HG02798 (cell line): ENCODE measurements at regions not wholly inside any gene's neighbourhood (a gene's known extent, or its start where the extent isn't known, plus 50 kb on each side); places are given as distances from the start of the nearest gene placed in this dataset.
"Not testable (repeated sequence)": the region's sequence is repeated elsewhere in the genome, so short reads cannot be mapped to it uniquely, and the experiment has no call there.

Experiments
- ATAC-seq: cut with Tn5 transposase; IDR thresholded peaks from one replicate; pipeline ENCODE4 v1.9.1; 2021; ENCODE audit warnings: mild to moderate bottlenecking; ENCODE audit not compliant: unreplicated experiment, poor library complexity

DNA sequence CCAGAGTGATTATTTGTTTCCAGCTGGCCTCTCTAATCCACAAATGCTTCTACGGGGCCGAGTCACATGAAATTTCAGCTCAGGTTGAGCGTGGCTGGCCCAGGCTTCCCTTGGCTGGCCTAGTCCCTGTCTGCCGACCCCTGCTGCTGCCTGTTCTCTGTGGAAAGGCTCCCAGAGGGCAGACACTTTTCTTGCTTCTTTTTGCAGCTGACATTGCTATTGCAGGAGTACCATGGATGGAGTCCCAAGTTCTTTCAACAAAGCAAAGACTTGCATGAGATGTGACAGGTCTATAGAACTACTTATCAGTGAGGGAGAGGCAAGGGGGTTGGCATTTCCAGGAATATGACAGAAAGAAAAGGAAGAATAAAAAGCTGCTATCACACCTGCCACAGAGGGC is 287.4 kb upstream of the ARRDC3 start:
- ATAC-seq = no peak

DNA sequence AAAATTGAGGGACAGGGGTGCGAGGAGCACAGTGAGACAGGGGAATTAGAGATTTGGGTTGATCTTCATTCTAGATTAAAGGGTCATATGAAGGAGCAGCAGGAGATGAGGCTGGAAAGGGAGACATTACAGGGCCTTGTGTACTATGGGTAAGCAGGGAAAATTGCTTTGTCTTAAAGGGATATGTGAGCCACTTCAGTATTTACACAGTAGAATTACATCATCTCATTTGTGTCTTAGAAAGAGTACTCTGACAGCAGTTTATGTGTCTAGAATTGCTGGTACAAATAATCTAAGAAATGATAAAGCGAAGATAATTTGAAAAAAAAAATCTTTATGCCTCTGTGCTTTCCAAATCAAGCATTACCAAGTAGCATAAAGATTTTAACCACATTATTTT is 287.0 kb upstream of the ARRDC3 start:
- no peak for ATAC-seq

DNA sequence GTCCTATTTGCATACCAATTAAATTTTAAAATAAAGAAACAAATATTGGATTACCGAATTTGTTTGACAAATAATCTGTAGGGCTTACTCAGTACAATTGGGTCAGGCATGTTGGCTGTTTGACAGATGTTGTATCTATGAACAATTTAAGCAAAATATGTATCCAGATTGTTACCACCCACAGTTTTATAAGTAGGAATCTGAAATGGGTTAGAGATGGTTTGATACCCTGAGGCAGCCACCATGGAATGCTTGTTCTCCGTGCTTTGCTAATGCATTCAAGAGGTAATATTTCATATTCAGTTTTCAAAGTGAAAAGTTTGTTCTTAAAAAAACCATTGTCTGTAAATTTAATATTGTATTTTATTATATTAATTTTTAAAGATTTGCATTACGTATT is 285.1 kb upstream of the ARRDC3 start:
- ATAC-seq = no peak

DNA sequence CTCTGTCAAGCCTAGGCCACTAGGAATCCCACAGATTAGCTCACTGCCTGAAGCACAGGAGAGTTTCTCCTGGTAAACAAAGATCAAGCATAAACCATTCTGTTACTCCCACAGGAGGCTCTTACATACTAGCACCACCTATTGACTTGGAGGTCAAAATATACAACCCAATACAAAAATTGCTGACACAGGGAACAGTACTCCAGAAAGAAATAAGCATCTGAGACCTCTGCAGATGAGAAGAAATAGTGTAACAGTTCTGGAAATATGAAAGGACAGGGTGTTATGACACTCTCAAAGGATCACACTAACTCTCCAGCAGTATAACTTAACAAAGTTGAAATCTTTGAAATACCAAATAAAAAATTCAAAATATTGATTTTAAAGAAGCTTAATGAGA is 269.6 kb upstream of the ARRDC3 start:
- no peak for ATAC-seq

DNA sequence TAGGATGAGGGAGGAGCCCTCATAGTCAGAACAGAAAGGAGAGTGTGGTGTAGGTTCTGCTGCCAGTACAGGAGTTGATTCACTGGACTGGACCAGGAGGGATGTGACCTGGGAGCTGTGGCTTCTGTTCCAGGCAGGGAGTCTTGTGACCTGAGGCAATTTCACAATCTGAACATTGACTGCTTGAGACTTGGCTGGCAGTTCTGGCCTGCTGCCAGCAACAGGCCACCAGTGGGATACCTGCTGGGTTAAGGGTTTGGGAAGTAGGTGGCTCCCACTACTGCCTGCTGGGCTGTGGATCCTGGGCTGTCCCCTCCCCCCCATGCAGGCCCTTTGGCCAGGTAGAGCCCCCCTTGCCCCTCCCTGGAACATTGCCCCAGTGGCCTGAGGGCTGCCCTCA is 268.6 kb upstream of the ARRDC3 start:
- no peak for ATAC-seq

DNA sequence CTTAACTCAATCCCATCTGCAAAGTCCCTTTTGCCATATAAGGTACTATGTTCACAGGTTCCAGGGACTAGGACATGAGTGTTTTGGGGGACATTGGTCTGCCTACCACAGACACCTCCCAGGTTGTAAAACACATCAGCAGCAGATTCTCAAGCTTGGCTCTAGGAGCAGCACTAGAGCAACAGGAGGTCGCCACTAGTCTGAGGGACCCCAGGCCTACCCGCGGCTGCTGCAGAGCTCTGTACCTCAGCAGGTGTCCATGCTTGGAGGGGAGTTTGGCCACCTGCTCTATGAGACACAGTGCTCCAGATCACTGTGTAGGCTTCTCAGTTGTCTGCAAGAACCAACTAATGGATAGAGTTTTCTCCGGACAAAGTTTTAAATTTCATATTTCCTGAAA is 262.2 kb upstream of the ARRDC3 start:
- ATAC-seq = no peak

DNA sequence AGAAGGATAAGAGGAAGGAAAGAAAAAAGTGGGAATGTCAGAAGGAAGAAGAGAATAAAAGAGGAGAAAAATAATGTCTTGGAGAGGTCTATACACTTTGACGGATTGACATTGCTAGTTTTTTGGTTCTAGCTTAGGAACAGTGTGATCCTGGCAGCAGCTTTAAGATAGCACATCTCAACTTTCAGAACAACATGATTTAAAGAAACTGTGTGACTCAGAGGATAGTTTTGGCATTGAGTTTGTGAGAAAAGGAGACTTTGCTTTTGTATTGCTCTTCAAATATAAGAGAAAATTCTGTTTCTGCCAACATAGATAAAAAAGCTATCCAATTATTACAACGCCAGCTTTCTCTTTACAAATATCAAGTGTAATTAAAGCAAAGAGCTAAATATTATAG is 260.7 kb upstream of the ARRDC3 start:
- no peak for ATAC-seq

DNA sequence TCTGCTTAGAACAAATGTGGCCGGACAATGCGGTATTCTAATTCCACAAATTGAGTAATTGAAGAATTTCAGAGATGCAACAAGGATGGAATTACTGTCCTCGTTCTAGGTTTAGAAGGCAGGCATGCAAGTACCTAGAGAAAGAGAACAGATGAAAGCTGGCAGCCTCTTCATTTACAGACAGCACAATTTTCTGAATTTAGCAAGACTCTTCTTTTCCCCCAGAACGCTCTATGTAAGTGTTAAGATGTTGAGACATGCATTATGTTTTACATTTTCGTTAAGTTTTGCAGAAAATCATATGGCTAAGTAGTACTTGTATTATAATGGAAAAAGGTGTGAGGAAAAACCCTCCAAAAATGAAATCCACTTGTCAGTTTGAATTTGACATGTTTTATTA is 259.5 kb upstream of the ARRDC3 start:
- no peak for ATAC-seq

DNA sequence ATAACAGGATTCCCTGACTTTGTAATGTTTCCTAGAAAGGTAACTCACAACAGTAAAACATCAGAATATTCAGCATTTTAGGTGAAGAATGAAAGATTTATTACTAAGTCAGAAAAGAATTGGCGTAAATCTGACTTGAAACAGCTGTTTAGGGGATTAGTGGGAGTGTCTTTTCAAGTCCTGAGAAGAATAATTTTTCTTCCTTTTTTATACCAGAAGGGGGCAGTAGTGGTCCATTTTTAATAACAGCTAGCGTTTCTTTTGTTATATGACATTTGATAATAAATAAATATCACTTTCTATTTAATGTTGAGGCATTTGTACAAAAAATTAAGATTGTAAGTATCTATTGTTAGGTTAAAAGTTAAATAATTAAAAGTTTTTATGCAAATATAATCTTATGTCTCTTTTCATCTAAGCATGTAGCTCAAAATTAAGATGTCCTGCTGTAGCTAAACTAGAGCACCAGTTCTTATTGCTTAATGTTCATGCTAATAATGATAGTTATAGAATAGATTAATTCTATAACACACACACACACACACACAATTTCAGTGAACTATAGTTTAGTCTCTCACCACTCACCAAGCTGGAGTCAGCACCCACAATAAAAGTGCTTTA is 258.7 kb upstream of the ARRDC3 start:
- peak; percentile 66 for ATAC-seq

DNA sequence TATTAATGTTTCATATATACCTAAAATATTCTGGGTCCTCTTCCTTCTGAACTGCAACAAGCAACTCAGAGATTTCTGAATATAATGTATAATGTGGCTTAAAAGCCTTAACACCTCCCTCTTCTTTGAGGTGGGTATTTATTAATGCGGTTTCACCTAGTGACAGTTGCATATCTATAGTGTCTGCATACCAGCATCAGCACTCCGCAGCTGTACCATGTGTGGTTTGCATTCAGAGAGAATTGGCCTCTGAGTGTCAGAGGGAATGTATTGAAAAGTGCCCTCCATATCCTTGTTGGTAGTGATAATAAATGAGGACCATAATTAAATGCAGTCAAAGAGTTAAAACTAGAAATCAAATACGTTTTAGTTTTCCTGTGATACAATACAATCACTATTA is 256.6 kb upstream of the ARRDC3 start:
- ATAC-seq = no peak

DNA sequence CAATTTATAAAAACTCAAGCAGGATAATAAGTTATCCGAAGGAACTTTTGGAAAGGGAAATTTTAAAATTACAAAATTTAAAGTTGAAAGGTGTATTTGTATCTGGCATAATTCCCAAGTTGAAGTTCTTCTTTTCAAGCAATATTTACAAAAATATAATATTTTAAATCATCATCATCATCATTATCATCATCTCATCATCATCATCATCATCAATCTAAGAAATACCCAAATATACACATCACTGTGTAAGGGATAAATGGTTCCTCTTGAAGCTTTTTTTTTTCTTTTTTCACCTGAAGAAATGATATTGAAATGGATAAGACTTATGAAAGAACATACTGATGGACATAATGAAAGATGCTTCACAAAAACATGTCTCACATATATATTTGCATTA is 254.9 kb upstream of the ARRDC3 start:
- no peak for ATAC-seq

DNA sequence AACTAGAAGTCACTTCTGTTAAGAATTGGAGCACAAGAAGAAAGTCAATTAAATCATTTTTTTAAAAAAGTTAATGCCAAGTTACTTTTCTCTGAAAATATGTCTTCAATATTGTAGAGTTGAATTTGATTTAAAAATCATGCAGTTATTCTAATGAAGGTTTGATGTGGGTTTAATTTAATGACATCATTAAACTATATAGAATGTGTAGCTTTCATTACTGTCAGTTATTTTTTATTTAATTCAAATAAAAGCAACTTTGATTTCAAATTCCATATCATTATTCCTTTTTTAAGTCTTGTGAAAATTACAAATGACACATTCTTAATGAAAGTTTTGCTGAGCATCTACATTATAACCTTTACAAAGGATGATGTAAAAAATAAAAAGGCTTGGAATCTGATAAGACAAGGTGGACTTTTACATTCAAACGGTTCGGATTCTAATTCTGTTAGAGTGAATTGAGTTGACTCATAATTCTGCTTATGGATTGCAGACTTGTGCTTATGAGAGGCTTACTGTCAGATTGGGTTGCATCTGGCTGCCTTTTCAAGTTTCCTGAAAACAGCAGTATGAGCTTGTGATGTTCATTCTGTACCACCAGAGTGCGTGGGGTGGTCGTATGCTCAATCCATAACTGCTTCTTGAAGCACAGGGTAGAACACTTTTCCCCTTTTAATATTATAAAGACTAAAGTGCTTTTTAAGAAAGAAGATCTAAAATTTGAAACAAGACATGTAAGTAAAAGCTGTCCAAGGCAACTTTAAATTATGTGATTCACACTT is 253.0 kb upstream of the ARRDC3 start:
- no peak for ATAC-seq

DNA sequence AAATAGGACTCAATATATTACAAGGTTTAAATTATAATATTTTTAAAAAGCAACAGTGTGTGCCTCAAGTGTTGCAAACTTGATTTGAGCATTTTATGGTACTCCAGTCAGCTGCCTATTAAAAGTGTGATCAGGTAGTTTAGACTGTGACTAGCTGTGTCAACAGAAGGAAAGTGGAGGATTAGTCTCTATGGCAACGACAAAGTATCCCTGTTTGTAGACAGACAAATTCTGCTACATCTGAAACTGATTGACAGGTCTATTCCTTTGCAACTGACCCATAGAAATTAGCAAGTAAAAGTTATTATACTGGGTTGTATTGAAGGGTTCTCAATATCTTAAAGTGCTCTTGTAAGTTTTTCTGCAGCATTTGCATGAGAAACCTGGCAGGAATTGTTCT is 249.8 kb upstream of the ARRDC3 start:
- no peak for ATAC-seq

DNA sequence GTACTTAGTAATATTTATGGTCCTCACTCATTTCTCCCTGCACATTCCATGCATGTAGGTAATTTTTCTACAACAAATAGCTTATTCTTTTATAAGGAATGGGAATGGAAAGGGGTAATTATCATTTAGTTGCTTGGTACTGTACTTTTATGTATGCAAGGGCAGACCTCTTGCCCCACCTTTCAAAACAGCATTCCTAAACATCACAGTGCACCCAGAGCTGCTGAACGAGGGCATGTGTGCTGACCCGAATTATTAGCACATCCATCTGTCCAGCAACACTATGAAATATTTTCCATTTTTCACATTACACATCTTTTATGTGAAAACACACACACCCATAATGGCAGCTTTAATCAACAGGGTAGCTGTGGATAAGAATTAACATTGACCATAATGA is 228.6 kb upstream of the ARRDC3 start:
- ATAC-seq = no peak

DNA sequence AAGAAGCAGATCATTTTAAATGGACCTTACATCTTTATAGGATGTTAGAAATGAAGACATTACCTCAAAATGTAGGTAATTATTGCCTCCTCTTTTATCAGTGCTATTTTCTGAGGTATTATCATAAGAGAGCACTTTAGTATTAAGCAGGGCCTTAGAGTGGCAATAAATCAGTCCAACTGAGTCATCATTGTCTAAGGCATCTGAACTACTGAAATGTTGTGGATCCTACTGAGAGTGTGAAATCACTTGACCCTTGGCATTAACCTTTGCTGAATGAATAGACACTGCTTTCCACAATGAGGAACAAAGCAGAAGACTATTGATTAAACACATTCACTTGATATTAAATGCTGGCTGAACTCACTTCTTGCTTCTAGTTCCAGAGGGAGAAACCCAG is 224.6 kb upstream of the ARRDC3 start:
- ATAC-seq = no peak

DNA sequence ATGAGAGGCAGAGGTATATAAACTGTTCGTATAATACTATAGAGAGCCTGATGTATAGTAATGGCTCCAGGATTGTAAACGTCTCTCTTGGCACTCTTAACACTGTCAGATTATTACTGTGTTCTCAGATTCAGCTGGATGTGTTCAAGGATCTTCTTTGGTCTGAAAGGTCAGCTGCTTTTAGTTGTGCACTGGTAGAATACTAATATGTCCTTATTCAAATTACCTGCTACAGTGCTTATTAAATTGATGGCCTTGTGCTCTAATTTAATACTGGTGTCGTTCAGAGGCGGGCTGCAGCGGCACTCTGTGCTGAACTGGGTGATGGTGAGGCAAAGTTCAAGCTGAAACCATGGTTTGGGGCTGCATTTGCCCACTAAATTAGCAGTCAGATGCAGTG is 216.7 kb upstream of the ARRDC3 start:
- ATAC-seq = no peak

DNA sequence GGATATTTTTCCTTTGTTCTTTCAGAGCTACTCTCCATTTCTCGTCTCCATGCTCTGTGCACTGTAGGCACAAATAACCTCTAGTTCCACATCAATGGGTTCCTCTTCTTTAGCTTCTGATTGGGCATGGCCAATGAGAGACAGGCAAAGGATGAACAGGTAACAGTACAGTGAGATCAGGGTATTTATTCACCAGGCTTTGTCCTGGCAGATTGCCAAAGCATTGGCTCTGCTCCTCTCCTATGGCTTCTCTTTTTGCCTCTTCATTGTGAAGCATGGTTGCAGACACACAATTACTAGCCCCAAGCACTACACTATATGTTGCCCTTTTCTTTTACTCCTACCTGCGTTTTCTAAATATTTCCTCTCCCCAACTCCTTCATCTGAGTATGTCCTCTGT is 215.1 kb upstream of the ARRDC3 start:
- no peak for ATAC-seq

DNA sequence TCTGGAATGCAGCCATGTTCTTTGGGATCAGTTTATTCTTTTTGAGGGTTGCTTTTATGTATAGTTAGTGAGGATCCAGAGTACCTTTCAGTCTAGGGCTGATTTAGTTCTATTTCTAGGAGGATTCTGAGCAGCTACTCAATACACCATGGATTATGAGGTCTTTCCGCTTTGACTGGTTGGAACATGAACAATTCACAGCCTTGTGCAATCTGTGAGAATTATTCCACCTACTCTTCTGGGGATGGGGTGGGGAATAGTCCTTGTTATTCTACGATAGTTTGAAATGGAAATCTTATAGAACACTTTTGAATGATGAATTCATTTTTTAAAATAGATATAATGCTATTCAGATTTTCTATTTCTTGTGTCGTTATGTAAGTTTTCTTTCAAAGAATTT is 212.3 kb upstream of the ARRDC3 start:
- ATAC-seq = no peak

DNA sequence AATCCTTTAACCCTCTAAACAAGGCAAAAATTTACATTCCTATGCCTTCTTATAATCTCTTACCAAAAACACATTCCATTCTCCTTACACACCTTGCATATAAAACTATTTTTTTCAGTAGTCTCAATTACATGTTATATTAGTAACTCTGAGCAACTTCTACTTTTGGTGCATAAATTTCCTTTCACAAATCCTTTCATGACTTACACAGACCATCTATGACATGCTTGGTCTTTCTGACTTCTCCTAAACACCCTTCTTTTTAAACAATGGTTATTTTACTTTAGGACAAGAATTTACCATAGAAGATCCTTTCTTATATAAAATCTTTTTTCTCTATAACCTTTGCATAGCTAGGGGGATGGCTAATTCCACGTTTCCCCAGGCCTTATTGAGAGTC is 208.0 kb upstream of the ARRDC3 start:
- ATAC-seq = no peak

DNA sequence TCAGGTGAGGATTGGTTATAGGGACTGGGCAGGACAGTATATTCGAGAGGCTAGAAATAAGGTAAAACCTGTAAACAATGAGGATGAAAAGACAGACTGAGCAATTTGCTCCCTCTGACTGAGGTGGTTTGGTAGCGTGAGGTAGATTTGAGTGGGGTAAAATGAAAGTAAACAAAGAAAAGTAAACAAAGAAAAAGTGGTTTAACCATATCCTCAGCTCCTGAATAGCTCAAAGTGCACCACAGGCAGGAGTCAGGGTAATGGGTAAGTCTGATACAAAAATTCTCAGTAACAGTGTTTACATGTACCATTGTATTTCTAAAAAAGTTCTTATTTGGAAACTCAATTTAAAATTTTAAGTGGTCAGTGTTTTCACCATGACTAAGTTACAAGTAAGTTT is 203.1 kb upstream of the ARRDC3 start:
- ATAC-seq = no peak

DNA sequence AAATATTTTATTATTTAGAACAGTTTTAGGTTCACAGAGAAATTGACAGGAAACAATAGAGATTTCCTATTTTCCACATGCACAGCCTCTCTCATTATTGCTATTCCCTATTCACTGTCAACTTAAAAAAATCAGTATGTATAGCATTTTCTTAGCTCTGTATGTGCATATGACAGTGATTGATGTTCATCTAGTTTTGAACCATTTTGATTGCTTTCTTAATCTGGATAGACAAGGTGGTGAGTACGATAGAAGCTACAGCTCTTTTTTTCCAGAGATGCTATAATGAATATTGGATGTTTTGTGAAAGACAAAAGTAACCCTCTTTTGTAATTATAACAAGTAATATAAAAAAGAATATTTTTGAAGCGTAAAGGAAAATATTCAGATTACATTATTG is 201.2 kb upstream of the ARRDC3 start:
- ATAC-seq = no peak

DNA sequence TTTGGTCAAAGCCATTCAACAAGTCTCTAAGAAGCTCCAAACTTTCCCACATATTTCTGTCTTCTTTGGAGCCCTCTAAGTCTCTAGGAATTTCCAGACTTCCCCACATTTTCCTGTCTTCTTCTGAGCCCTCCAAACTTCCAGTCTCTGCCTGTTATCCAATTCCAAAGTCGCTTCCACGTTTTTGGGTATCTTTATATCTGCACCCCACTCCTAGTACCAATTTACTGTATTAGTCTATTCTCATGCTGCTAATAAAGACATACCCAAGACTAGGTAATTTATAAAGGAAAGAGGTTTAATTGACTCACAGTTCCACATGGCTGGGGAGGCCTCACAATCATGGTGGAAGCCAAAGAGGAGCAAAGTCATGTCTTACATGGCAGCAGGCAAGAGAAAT is 182.9 kb upstream of the ARRDC3 start:
- not testable (repeated sequence) for ATAC-seq
